Trophoblast cell (in vitro differentiated cells and primary cell): ENCODE measurements at regions not wholly inside any gene's neighbourhood (a gene's known extent, or its start where the extent isn't known, plus 50 kb on each side); places are given as distances from the start of the nearest gene placed in this dataset.

Experiments used
- DNase-seq, 2 donors: peaks; one replicate each; pipeline ENCODE4 v3.0.0-alpha.2; 2016
- H2AFZ ChIP-seq: 2 replicates; pipeline ENCODE4 v1.6.1; 2013; ENCODE audit warnings: low read length, moderate library complexity, mild to moderate bottlenecking; ENCODE audit not compliant: insufficient read depth, poor library complexity
- H2AK5ac ChIP-seq: 2 replicates; pipeline ENCODE4 v1.6.1; 2013; ENCODE audit warnings: mild to moderate bottlenecking, low read length
- H2BK120ac ChIP-seq: 2 replicates; pipeline ENCODE4 v1.6.1; 2013; ENCODE audit warnings: low read length, mild to moderate bottlenecking, moderate library complexity; ENCODE audit not compliant: insufficient read depth, poor library complexity
- H2BK12ac ChIP-seq: 2 replicates; pipeline ENCODE4 v1.6.1; 2013; ENCODE audit warnings: mild to moderate bottlenecking, low read length, moderate library complexity
- H2BK5ac ChIP-seq: 2 replicates; pipeline ENCODE4 v1.6.1; 2013; ENCODE audit warnings: low read length, low read depth, moderate library complexity, mild to moderate bottlenecking; ENCODE audit not compliant: poor library complexity
- H3K14ac ChIP-seq: 2 replicates; pipeline ENCODE4 v1.6.1; 2013; ENCODE audit warnings: mild to moderate bottlenecking, low read length
- H3K18ac ChIP-seq: 2 replicates; pipeline ENCODE4 v1.6.1; 2013; ENCODE audit warnings: mild to moderate bottlenecking, low read length
- H3K23ac ChIP-seq: 2 replicates; pipeline ENCODE4 v1.6.1; 2013; ENCODE audit warnings: low read length
- H3K27ac ChIP-seq: 2 replicates; pipeline ENCODE4 v1.5.1; 2013; ENCODE audit warnings: low read depth, mild to moderate bottlenecking, inconsistent platforms, low read length, moderate library complexity
- H3K27me3 ChIP-seq: 2 replicates; pipeline ENCODE4 v1.6.1; 2013; ENCODE audit warnings: inconsistent platforms, mild to moderate bottlenecking, low read length, moderate library complexity; ENCODE audit not compliant: insufficient read depth
- H3K36me3 ChIP-seq, 2 experiments: 1 replicate in 1 of 2; 2 replicates in 1 of 2; pipeline ENCODE4 v1.6.1; 2013; ENCODE audit warnings: low read length in 2 of 2, mild to moderate bottlenecking in 2 of 2, moderate library complexity in 1 of 2; ENCODE audit not compliant: insufficient read depth in 2 of 2, control insufficient read depth in 1 of 2
- H3K4ac ChIP-seq: 2 replicates; pipeline ENCODE4 v1.6.1; 2013; ENCODE audit warnings: low read depth, mild to moderate bottlenecking, low read length, moderate library complexity
- H3K4me1 ChIP-seq, 2 experiments: 1 replicate in 1 of 2; 2 replicates in 1 of 2; pipeline ENCODE4 v1.6.1; 2013; ENCODE audit warnings: low read length in 2 of 2, mild to moderate bottlenecking in 2 of 2, moderate library complexity in 1 of 2; ENCODE audit not compliant: insufficient read depth in 2 of 2, control insufficient read depth in 1 of 2
- H3K4me2 ChIP-seq: 2 replicates; pipeline ENCODE4 v1.6.1; 2013; ENCODE audit warnings: inconsistent platforms, mild to moderate bottlenecking, low read length, moderate library complexity
- H3K4me3 ChIP-seq: 2 replicates; pipeline ENCODE4 v1.5.1; 2013; ENCODE audit warnings: mild to moderate bottlenecking, low read depth, low read length, inconsistent platforms
- H3K79me1 ChIP-seq: one replicate; pipeline ENCODE4 v1.6.1; 2013; ENCODE audit warnings: low read length
- H3K79me2 ChIP-seq: 2 replicates; pipeline ENCODE4 v1.6.1; 2013; ENCODE audit warnings: low read length, mild to moderate bottlenecking; ENCODE audit not compliant: control insufficient read depth, insufficient read depth, poor library complexity
- H3K9ac ChIP-seq: 2 replicates; pipeline ENCODE4 v1.6.1; 2013; ENCODE audit warnings: mild to moderate bottlenecking, low read length
- H3K9me3 ChIP-seq: 2 replicates; pipeline ENCODE4 v1.6.1; 2013; ENCODE audit warnings: low read depth, mild to moderate bottlenecking, control low read depth, inconsistent platforms, low read length; ENCODE audit not compliant: insufficient read depth
- H4K12ac ChIP-seq: 2 replicates; pipeline ENCODE4 v1.6.1; 2013; ENCODE audit warnings: low read depth, mild to moderate bottlenecking, low read length, moderate library complexity
- H4K8ac ChIP-seq: 2 replicates; pipeline ENCODE4 v1.6.1; 2013; ENCODE audit warnings: low read depth, mild to moderate bottlenecking, low read length, moderate library complexity
- H4K91ac ChIP-seq: one replicate; pipeline ENCODE4 v1.6.1; 2013; ENCODE audit warnings: low read depth, mild to moderate bottlenecking, low read length, moderate library complexity
- WGBS: extraction: QIAGEN DNeasy Blood & Tissue Kit; methylation state at CpG from one replicate; pipeline ENCODE4 v1.1.7; 2013; ENCODE audit warnings: missing lambda C conversion rate; ENCODE audit not compliant: insufficient read length, insufficient coverage; ENCODE audit errors: extremely low coverage; 5-methylcytosine and 5-hydroxymethylcytosine counted together

DNA sequence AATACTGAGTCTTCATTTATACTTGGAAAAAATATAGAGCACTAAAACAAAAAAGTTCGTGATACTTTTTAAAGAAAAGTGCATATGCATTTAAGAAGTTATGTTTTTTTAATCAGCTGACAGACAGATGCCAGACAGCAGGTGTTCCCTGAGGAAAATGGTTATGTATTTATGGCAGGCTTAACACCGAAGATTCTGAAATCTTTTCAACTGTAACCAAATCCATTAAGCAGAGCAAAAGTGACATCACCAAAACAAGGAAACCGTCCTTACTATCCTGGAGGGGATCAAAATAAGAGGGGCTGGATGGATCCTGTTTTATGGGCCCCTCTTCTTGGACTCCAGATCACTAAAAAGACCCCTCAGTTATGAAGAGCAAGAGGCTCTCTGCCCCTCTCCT, 404.9 kb upstream of the ADAMTS16 start:
- Histone ChIP-seq H4K8ac (no peak overlapping the region), H3K4me1 (no peaks in the 10 kb centered on the region), H3K9me3 (peaks cover 2% of the 10 kb centered on the region), H3K27me3 (no peaks in the 10 kb centered on the region), H3K9ac (no peak overlapping the region), H4K91ac (no peak overlapping the region), H2BK12ac (no peak overlapping the region), H4K12ac (no peak overlapping the region), H3K4ac (no peak overlapping the region), H3K18ac (no peak overlapping the region), H2AFZ (no peak overlapping the region), H2AK5ac (no peak overlapping the region), H3K27ac (no peak overlapping the region), H2BK120ac (no peak overlapping the region), H3K79me1 (no peaks in the 10 kb centered on the region), H3K14ac (no peak overlapping the region), H2BK5ac (no peak overlapping the region), H3K23ac (no peak overlapping the region), H3K79me2 (no peaks in the 10 kb centered on the region), H3K36me3 (no peaks in the 10 kb centered on the region), H3K4me2 (no peak overlapping the region), H3K4me3 (no peak overlapping the region)
- DNase-seq = no peak
- no CpG with 5 or more reads among the region's 3 CpGs for WGBS

DNA sequence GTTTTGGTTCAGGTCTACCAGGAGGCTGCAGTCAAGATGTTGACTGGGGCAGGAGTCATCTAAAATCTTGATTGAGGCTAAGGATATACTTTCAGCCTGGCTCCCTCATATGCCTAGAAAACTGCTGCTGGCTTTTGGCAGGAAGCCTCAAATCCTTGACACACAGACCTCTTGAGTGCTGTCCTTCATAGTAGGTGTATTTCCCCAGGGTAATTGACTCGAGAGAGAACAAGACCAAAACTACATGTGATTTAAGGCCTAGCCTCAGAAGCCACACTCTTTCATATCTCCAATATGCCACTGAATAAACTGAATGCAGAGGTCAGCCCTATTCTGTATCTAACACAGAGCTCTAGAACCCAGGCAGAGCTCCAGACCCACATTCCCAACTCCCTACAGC, 402.3 kb upstream of the ADAMTS16 start:
- Histone ChIP-seq H3K4me1 (no peaks in the 10 kb centered on the region), H3K36me3 (no peaks in the 10 kb centered on the region), H3K4me2 (no peak overlapping the region), H3K14ac (no peak overlapping the region), H3K18ac (no peak overlapping the region), H3K4me3 (no peak overlapping the region), H4K12ac (no peak overlapping the region), H3K27ac (no peak overlapping the region), H2AFZ (no peak overlapping the region), H3K4ac (no peak overlapping the region), H2AK5ac (no peak overlapping the region), H3K9ac (no peak overlapping the region), H3K79me2 (no peaks in the 10 kb centered on the region), H4K8ac (no peak overlapping the region), H4K91ac (no peak overlapping the region), H3K9me3 (peaks cover 2% of the 10 kb centered on the region), H2BK5ac (no peak overlapping the region), H2BK120ac (no peak overlapping the region), H3K79me1 (no peaks in the 10 kb centered on the region), H2BK12ac (no peak overlapping the region), H3K23ac (no peak overlapping the region), H3K27me3 (no peaks in the 10 kb centered on the region)
- no CpG with 5 or more reads among the region's 1 CpG for WGBS
- DNase-seq = no peak

DNA sequence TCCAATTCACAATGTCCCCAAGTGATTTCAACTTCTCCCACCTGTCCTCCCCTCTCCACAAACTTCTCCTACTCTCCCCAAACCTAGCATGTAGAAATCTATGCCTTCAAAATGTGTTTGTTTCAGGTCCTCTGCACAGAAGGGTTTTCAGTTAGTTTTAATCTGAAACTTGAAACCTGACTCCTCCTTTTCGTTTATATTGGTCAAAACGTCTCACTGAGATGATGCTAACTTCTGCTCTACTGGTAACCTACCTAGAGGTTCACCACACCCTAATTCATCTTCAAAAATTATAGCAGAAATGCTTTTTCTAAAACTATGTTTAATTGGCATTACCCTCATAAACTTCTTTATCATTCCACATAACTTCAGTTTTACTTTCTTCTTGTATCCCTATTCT, 401.8 kb upstream of the ADAMTS16 start:
- H2AFZ ChIP-seq = no peak overlapping the region
- no peaks in the 10 kb centered on the region for H3K36me3 ChIP-seq
- H2BK5ac ChIP-seq = no peak overlapping the region
- H3K14ac ChIP-seq = no peak overlapping the region
- no peak overlapping the region for H3K9ac ChIP-seq
- H3K23ac ChIP-seq = no peak overlapping the region
- H4K8ac ChIP-seq = no peak overlapping the region
- no peak overlapping the region for H4K91ac ChIP-seq
- no peak overlapping the region for H2BK12ac ChIP-seq
- H3K18ac ChIP-seq = no peak overlapping the region
- no peak overlapping the region for H3K4me3 ChIP-seq
- no peak overlapping the region for H3K4ac ChIP-seq
- no peak overlapping the region for H2AK5ac ChIP-seq
- H3K4me1 ChIP-seq = no peaks in the 10 kb centered on the region
- no peak overlapping the region for H2BK120ac ChIP-seq
- H3K27ac ChIP-seq = no peak overlapping the region
- no CpG with 5 or more reads among the region's 2 CpGs for WGBS
- H3K79me1 ChIP-seq = no peaks in the 10 kb centered on the region
- DNase-seq = no peak
- no peak overlapping the region for H4K12ac ChIP-seq
- H3K4me2 ChIP-seq = no peak overlapping the region
- no peaks in the 10 kb centered on the region for H3K27me3 ChIP-seq
- H3K9me3 ChIP-seq = peaks cover 2% of the 10 kb centered on the region
- H3K79me2 ChIP-seq = no peaks in the 10 kb centered on the region

DNA sequence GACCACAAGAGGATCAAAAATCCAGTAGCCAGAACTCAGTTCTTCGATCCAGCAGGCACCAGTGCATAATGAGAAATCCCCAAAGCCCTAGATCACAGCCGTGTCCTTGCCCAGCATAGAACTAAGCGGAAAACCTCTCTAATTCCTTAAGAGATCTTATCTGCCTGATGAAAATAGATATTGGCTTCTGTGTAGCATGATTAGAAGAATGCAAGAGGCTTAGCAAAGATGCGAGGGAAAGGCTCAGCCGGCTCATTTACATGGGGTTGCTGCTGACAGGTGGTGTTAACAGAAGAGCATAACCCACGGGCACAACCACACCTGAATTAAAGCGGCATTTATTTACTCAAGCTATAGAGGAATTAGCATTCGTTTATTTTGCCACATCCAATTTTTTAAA, 400.0 kb upstream of the ADAMTS16 start:
- Histone ChIP-seq H3K79me2 (no peaks in the 10 kb centered on the region), H3K14ac (no peak overlapping the region), H4K91ac (no peak overlapping the region), H3K4me3 (no peak overlapping the region), H3K9me3 (peaks cover 2% of the 10 kb centered on the region), H3K9ac (no peak overlapping the region), H4K8ac (no peak overlapping the region), H3K79me1 (no peaks in the 10 kb centered on the region), H3K36me3 (no peaks in the 10 kb centered on the region), H2AFZ (no peak overlapping the region), H2AK5ac (no peak overlapping the region), H3K23ac (no peak overlapping the region), H3K4me2 (no peak overlapping the region), H2BK5ac (no peak overlapping the region), H3K27me3 (no peaks in the 10 kb centered on the region), H2BK12ac (no peak overlapping the region), H2BK120ac (no peak overlapping the region), H3K4ac (no peak overlapping the region), H3K27ac (no peak overlapping the region), H3K18ac (no peak overlapping the region), H3K4me1 (no peaks in the 10 kb centered on the region), H4K12ac (no peak overlapping the region)
- WGBS = no CpG with 5 or more reads among the region's 8 CpGs
- DNase-seq = no peak
